ENCODE measurements at regions not wholly inside any gene's neighbourhood (a gene's known extent, or its start where the extent isn't known, plus 50 kb on each side); places are given as distances from the start of the nearest gene placed in this dataset.

DNA sequence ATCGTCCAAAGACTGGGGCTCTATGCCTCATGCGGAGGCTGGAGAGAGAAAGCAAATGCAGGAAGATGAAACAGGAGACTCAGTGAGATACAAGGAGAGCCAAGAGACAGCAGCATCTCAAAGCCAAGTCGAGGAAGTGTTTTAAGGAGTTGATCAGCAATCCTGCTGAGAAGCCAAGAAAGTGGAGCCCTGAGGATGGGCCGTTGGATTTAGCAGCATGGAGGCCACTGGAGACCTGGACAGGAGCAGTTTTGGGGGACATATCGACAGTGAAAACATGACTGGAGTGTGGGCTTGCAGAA is 107.4 kb upstream of the ZBTB40 start:
- no peak overlapping the region for H3K4me3 ChIP-seq (ENCODE audit: low read depth, low read length)
- no peak for DNase-seq (ENCODE audit: low read depth)
- TF ChIP-seq, protein P1, sequence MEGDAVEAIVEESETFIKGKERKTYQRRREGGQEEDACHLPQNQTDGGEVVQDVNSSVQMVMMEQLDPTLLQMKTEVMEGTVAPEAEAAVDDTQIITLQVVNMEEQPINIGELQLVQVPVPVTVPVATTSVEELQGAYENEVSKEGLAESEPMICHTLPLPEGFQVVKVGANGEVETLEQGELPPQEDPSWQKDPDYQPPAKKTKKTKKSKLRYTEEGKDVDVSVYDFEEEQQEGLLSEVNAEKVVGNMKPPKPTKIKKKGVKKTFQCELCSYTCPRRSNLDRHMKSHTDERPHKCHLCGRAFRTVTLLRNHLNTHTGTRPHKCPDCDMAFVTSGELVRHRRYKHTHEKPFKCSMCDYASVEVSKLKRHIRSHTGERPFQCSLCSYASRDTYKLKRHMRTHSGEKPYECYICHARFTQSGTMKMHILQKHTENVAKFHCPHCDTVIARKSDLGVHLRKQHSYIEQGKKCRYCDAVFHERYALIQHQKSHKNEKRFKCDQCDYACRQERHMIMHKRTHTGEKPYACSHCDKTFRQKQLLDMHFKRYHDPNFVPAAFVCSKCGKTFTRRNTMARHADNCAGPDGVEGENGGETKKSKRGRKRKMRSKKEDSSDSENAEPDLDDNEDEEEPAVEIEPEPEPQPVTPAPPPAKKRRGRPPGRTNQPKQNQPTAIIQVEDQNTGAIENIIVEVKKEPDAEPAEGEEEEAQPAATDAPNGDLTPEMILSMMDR (IDR thresholded peaks at IDR 0.05; ENCODE audit: low read depth, low read length, missing control alignments) = no peak
- in situ Hi-C loops (cut with HindIII; ENCODE audit: low sequenced_read_pairs) = no loop called here

- TF ChIP-seq, protein P1 (IDR thresholded peaks at IDR 0.05; ENCODE audit: low read depth, low read length, missing control alignments) = no peak
- no peak overlapping the region for H3K4me3 ChIP-seq (ENCODE audit: low read depth, low read length)
- in situ Hi-C loops (cut with HindIII; ENCODE audit: low sequenced_read_pairs) = no loop called here
- DNase-seq (ENCODE audit: low read depth) = no peak
Observed at GRCh38 chr1:22344851-22345560, 106.6 kb upstream of the ZBTB40 start.

GRCh38 chr1:22347854-22348760 is 103.5 kb upstream of the ZBTB40 start:
- DNase-seq (ENCODE audit: low read depth) = no peak
- in situ Hi-C loops (cut with HindIII; ENCODE audit: low sequenced_read_pairs) = no loop called here
- TF ChIP-seq, protein P1 (IDR thresholded peaks at IDR 0.05; ENCODE audit: low read depth, low read length, missing control alignments) = no peak
- no peak overlapping the region for H3K4me3 ChIP-seq (ENCODE audit: low read depth, low read length)

DNA sequence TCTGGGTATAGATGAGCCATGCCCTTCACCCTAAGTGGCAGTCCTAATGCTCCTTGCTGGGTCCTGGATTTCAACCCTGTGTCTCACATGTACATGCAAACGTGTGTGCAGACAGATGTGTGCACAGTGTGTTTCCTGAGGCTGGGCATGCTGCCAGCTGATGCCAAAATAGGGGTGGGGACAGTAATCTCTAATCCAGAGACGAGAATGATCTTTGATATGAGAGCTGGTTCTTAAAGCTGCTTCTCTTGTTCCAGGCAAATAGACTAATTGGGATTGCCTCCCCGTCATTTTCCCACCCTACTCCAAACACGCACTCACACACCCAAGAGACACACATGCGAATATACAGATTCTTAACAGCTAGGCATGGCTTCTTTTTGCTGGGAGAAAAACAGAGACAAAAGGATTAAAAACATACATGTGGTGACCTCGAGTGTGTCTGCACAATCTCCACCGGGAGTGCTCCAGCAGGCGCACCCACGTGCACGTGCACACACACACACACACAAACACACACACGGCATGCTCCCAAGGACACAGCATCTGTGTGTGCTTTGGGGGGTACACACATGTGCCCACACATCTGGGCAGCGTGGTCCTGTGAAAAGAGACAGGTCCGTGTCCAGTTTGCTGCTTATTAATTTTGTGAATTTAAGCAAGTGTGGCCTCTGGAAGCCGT is 102.1 kb upstream of the ZBTB40 start:
- no peak for DNase-seq (ENCODE audit: low read depth)
- TF ChIP-seq, protein P1 (IDR thresholded peaks at IDR 0.05; ENCODE audit: low read depth, low read length, missing control alignments) = no peak
- in situ Hi-C loops (cut with HindIII; ENCODE audit: low sequenced_read_pairs) = no loop called here
- H3K4me3 ChIP-seq (ENCODE audit: low read depth, low read length) = no peak overlapping the region

DNA sequence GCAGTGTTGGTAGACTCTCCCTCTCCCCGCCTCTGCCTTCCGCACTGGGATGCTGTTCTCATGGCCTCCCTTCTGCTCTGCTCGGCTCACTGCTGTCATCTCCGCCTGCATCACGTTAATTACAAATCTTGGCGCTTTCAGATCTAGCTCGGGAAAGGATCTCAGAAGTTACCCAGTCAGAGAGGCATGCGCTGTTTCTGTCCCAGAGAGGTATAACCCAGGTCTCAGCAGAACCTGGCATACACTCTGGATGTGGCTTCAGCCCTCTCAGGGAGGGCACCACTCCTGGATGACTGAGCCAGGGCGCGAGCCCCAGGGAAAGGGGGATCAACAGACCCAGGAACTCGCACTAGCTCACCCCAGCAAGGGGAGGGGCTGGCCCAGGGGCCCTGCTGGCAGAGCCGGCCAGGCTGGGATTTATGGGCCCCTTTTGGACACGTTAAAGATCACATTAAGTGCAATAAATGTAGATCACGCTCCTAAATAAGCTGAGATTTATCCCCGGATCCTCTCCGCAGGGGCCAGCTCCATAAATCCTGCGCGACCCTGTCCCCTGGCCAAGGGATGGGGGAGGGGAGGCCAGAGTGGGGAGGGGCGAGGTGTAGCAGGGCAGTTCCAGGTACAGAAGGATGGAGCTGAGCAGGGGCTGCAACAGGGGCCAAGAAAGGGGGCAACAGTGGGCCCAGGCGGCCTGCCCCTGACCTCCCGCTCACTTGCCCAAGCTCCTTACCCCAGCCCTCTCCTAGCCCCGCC is 101.3 kb upstream of the ZBTB40 start:
- TF ChIP-seq, protein P1 (IDR thresholded peaks at IDR 0.05; ENCODE audit: low read depth, low read length, missing control alignments) = no peak
- DNase-seq (ENCODE audit: low read depth) = no peak
- no peak overlapping the region for H3K4me3 ChIP-seq (ENCODE audit: low read depth, low read length)
- in situ Hi-C loops (cut with HindIII; ENCODE audit: low sequenced_read_pairs) = no loop called here
